GM23248 (cell line): ENCODE measurements at regions not wholly inside any gene's neighbourhood (a gene's known extent, or its start where the extent isn't known, plus 50 kb on each side); places are given as distances from the start of the nearest gene placed in this dataset.

Experiments
- EZH2 ChIP-seq: fragments of 200-600 bp; sonication (generic); IDR thresholded peaks from 2 replicates; pipeline ENCODE4 v1.6.1; 2018; ENCODE audit warnings: antibody characterized with exemption, mild to moderate bottlenecking; ENCODE audit not compliant: insufficient read depth, poor library complexity, severe bottlenecking
- EZH2phosphoT487 ChIP-seq: fragments of 200-600 bp; sonication (generic); IDR thresholded peaks from 2 replicates; pipeline ENCODE4 v1.6.1; 2018; ENCODE audit warnings: antibody characterized with exemption, moderate library complexity, mild to moderate bottlenecking, low read depth; ENCODE audit not compliant: insufficient read depth

DNA sequence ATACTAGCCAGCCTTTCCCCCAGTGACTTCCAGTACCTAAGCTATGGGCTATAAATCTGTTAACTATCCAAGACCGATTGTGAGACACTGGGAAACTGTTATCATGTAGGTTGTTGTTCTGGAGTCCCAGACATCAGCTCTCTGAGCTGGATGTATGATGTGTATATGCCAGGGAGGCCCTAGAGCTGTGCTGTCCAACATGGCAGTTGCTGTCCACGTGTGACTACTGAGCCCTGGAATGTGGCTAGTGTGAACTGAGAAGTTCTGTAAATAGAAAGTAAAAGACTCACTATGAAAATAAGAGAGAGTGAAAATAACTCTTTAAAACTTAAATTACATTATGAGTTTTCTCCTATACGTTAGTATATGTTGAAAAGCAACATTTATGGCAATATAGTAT, 755.8 kb upstream of the FBXO33 start:
- TF ChIP-seq EZH2phosphoT487 (no peak), EZH2 (no peak)
